ENCODE measurements at regions not wholly inside any gene's neighbourhood (a gene's known extent, or its start where the extent isn't known, plus 50 kb on each side); places are given as distances from the start of the nearest gene placed in this dataset.

- H3K9ac ChIP-seq (ENCODE audit: low read depth, low read length, poor library complexity, severe bottlenecking), result no peak overlapping the region
- no peaks in the 10 kb centered on the region for H3K79me2 ChIP-seq (ENCODE audit: insufficient read depth, low read length)
- H3K4me1 ChIP-seq (ENCODE audit: insufficient read depth, low read length, poor library complexity, severe bottlenecking), result no peaks in the 10 kb centered on the region
- no peak overlapping the region for H2AFZ ChIP-seq (ENCODE audit: low read length)
- H3K4me3 ChIP-seq (ENCODE audit: low read length, poor library complexity, severe bottlenecking), result no peak overlapping the region
- H3K36me3 ChIP-seq (ENCODE audit: insufficient read depth, low read length), result no peaks in the 10 kb centered on the region
- no peak overlapping the region for H3K4me2 ChIP-seq (ENCODE audit: low read depth, low read length, poor library complexity, severe bottlenecking)
- no peaks in the 10 kb centered on the region for H3F3A ChIP-seq (ENCODE audit: low read depth)
- H3K9me3 ChIP-seq (ENCODE audit: insufficient read depth, low read depth, low read length), result no peaks in the 10 kb centered on the region
- no peak for TF ChIP-seq EZH2phosphoT487 (IDR thresholded peaks at IDR 0.05; ENCODE audit: borderline replicate concordance)
- TF ChIP-seq, protein P1, sequence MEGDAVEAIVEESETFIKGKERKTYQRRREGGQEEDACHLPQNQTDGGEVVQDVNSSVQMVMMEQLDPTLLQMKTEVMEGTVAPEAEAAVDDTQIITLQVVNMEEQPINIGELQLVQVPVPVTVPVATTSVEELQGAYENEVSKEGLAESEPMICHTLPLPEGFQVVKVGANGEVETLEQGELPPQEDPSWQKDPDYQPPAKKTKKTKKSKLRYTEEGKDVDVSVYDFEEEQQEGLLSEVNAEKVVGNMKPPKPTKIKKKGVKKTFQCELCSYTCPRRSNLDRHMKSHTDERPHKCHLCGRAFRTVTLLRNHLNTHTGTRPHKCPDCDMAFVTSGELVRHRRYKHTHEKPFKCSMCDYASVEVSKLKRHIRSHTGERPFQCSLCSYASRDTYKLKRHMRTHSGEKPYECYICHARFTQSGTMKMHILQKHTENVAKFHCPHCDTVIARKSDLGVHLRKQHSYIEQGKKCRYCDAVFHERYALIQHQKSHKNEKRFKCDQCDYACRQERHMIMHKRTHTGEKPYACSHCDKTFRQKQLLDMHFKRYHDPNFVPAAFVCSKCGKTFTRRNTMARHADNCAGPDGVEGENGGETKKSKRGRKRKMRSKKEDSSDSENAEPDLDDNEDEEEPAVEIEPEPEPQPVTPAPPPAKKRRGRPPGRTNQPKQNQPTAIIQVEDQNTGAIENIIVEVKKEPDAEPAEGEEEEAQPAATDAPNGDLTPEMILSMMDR (conservative IDR thresholded peaks at IDR 0.05; ENCODE audit: low read length), result no peak
- H3K9me2 ChIP-seq (replicated peaks; ENCODE audit: low read depth, low read length), result no peaks in the 10 kb centered on the region
- H3K27me3 ChIP-seq (ENCODE audit: insufficient read depth, low read length, poor library complexity, severe bottlenecking), result no peaks in the 10 kb centered on the region
- no peaks in the 10 kb centered on the region for H4K20me1 ChIP-seq (ENCODE audit: insufficient read depth, low read length, poor library complexity, severe bottlenecking)
These were observed 186.3 kb upstream of the MME start for GRCh38 chr3:154893813-154894212.

DNA sequence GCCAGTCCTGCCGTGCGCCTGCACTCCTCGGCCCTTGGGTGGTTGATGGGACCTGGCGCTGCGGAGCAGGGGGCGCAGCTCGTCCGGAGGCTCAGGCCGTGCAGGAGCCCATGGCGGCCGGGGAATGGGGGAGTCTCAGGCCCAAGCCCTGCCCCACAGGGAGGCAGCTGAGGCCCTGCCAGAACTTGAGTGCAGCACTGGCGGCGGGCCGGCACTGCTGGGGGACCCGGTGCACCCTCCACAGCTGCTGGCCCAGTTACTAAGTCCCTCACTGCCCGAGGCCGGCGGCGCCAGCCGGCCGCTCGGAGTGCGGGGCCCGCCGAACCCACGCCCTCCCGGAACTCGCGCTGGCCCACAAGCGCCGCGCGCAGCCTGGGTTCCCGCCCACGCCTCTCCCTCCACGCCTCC, 190.9 kb upstream of the MME start:
- no peaks in the 10 kb centered on the region for H3K27me3 ChIP-seq (ENCODE audit: insufficient read depth, low read length, poor library complexity, severe bottlenecking)
- H3K9me3 ChIP-seq (ENCODE audit: insufficient read depth, low read depth, low read length), result no peaks in the 10 kb centered on the region
- H3K36me3 ChIP-seq (ENCODE audit: insufficient read depth, low read length), result no peaks in the 10 kb centered on the region
- H3K4me3 ChIP-seq (ENCODE audit: low read length, poor library complexity, severe bottlenecking), result no peak overlapping the region
- no peak for TF ChIP-seq EZH2phosphoT487 (IDR thresholded peaks at IDR 0.05; ENCODE audit: borderline replicate concordance)
- TF ChIP-seq, protein P1 (conservative IDR thresholded peaks at IDR 0.05; ENCODE audit: low read length), result no peak
- no peaks in the 10 kb centered on the region for H3K9me2 ChIP-seq (replicated peaks; ENCODE audit: low read depth, low read length)
- H3K4me2 ChIP-seq (ENCODE audit: low read depth, low read length, poor library complexity, severe bottlenecking), result no peak overlapping the region
- no peak overlapping the region for H2AFZ ChIP-seq (ENCODE audit: low read length)
- H3F3A ChIP-seq (ENCODE audit: low read depth), result peaks cover 3% of the 10 kb centered on the region; the same call in 1 of the 2 replicates
- H3K79me2 ChIP-seq (ENCODE audit: insufficient read depth, low read length), result no peaks in the 10 kb centered on the region
- peaks cover 9% of the 10 kb centered on the region for H3K4me1 ChIP-seq (ENCODE audit: insufficient read depth, low read length, poor library complexity, severe bottlenecking)
- no peaks in the 10 kb centered on the region for H4K20me1 ChIP-seq (ENCODE audit: insufficient read depth, low read length, poor library complexity, severe bottlenecking)
- no peak overlapping the region for H3K9ac ChIP-seq (ENCODE audit: low read depth, low read length, poor library complexity, severe bottlenecking)

- no peaks in the 10 kb centered on the region for H4K20me1 ChIP-seq (ENCODE audit: insufficient read depth, low read length, poor library complexity, severe bottlenecking)
- H2AFZ ChIP-seq (ENCODE audit: low read length), result peak overlapping the region; percentile 72
- peaks cover 9% of the 10 kb centered on the region for H3K4me1 ChIP-seq (ENCODE audit: insufficient read depth, low read length, poor library complexity, severe bottlenecking)
- H3K4me3 ChIP-seq (ENCODE audit: low read length, poor library complexity, severe bottlenecking), result peak overlapping the region; percentile 41
- H3F3A ChIP-seq (ENCODE audit: low read depth), result peaks cover 3% of the 10 kb centered on the region; the same call in 1 of the 2 replicates
- no peaks in the 10 kb centered on the region for H3K9me3 ChIP-seq (ENCODE audit: insufficient read depth, low read depth, low read length)
- no peaks in the 10 kb centered on the region for H3K79me2 ChIP-seq (ENCODE audit: insufficient read depth, low read length)
- H3K9ac ChIP-seq (ENCODE audit: low read depth, low read length, poor library complexity, severe bottlenecking), result no peak overlapping the region
- no peaks in the 10 kb centered on the region for H3K27me3 ChIP-seq (ENCODE audit: insufficient read depth, low read length, poor library complexity, severe bottlenecking)
- no peaks in the 10 kb centered on the region for H3K9me2 ChIP-seq (replicated peaks; ENCODE audit: low read depth, low read length)
- H3K4me2 ChIP-seq (ENCODE audit: low read depth, low read length, poor library complexity, severe bottlenecking), result peak overlapping the region; percentile 46
- H3K36me3 ChIP-seq (ENCODE audit: insufficient read depth, low read length), result no peaks in the 10 kb centered on the region
- TF ChIP-seq EZH2phosphoT487 (IDR thresholded peaks at IDR 0.05; ENCODE audit: borderline replicate concordance), result no peak
- TF ChIP-seq, protein P1 (conservative IDR thresholded peaks at IDR 0.05; ENCODE audit: low read length), result no peak
These were observed 192.2 kb upstream of the MME start for GRCh38 chr3:154887869-154888268.
